GM21390 (cell line): ENCODE measurements at regions not wholly inside any gene's neighbourhood (a gene's known extent, or its start where the extent isn't known, plus 50 kb on each side); places are given as distances from the start of the nearest gene placed in this dataset.

Experiments used
- ATAC-seq: cut with Tn5 transposase; IDR thresholded peaks from one replicate; pipeline ENCODE4 v1.9.1; 2021; ENCODE audit not compliant: unreplicated experiment

DNA sequence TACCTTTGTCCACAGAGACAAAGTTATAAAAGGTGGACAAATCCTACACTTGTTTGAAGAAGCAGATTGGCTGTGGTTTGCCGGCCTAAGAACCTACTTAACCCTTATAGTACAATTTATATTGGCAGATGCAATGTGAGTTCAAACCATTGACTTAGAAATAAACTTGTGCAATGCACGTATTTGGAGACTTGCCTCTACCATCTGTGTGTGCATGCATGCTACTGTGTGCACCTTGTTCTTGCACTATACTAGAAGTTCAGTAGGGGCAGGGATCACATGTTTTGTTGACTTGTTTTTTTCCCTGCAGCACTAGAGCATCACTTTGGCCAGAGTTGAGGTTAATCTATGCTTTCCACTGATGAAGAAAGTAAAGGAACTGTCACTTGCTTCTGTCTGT lies 163.1 kb upstream of the SERP2 start:
- ATAC-seq: no peak

DNA sequence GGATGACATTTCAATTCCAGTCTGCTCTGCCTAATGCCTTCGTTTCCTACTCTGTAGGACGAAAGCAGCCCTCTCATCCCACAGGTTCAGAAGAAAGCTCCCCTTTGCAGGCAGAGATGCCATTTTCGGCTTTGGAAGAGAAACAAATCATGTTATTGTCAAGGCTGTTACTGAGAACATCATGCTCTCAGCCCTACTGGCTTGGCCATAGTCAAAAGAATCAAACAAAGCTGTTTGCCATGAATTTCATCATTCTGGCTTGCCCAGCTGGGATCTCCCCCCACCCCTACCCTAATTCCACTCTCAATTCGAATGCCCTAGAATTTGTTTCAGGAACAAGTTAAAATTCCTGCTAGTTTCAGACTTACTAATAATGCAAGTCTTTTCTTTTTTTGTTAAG lies 162.3 kb upstream of the SERP2 start:
- no peak for ATAC-seq

DNA sequence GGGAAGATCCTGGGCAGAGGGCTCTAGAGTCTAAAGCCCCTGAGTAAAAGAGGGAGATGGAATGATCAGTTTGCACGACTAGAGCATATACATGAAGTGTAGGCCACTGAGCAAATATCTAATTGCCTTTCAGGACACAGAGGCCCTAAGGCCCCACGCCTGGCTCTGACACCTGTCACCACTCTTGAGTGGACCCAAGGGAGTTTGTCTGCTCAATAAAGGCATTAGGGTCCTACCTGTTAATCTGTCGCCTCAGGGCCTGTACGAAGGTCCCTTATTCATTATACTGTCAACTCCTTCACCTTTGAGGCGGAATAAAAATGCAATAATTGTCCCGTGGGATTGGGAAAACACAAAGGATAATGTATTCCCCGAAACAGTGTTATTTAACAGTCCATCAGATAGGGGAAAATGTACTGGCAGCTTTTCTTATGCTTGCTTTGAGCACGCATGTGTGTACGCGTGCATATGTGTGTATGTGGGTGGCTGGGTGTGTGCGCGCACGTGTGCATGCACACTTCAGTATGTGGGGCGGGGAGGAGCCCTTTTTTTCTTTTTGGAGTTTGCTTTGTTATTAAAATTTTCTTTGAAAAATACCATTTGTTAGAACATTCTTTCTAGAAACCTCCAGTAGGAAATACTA lies 161.8 kb upstream of the SERP2 start:
- no peak for ATAC-seq

DNA sequence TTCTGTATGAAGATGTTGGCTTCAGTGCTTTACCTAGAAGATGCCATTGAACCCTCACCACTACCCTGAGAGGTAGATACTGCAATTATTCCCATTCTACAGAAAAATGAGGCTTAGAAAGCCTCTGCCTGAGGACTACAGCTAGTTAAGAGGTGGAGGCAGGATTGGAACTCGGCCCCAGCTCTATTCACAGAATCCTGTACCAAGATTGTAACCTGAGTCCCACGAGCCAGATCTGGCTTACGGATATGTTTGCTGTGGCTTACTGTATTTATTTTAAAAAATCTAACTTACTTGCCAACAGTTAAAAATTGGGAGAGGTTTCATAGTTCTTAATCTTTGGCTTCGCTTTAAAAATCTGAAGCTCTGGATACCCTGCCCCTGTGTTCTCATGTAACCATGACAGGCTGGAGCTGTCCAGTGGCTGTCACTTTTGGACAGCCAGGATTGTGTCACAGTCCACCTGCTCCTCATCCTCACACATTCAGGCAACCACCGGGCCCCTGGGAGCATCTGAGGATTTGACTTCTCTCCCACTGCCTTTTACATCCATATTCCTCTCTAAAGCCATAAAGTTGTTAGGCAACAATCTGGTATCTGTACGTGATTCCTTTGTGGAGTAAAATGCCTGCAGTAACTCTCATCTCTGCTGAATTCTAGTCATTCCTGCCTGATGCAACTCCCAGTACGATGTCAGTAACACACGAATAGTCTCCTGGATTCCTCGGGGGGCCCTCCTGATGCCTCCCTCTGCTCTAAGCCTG lies 160.8 kb upstream of the SERP2 start:
- ATAC-seq: no peak

DNA sequence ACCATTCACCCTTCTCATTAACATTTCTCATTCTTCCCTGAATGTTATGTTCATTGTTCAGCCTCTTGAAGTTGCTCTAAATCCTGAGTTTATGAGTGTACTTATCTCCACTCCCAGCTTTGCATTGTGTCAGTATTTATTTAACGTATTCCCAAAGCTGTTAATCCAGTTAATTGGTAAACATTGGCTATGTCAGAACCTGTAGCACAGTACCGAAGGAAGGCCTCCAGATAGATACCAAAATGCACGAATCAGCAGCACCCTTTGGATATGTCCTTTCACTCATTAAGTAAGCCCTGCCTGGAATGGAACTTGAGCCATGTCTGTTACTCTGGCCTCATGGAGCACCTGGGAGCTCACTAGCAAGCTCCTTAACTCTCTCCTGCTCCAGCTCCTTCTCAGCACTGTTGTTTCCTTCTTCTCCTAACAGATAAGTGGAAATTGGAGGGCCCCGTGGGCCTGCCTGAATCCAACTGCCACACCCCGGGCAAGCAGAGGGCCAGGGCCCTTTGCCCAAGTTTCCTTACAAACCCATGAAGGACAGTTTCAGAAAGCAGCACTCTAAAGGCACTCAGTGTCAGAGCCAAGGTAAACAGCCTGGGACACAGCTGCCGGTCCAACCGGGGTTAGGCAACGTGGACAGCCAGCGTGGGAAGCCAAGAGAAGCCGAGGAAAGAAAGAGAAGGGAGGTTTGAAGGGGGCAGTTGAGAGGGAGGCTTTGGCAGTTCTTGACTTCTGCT lies 155.0 kb upstream of the SERP2 start:
- ATAC-seq: no peak

DNA sequence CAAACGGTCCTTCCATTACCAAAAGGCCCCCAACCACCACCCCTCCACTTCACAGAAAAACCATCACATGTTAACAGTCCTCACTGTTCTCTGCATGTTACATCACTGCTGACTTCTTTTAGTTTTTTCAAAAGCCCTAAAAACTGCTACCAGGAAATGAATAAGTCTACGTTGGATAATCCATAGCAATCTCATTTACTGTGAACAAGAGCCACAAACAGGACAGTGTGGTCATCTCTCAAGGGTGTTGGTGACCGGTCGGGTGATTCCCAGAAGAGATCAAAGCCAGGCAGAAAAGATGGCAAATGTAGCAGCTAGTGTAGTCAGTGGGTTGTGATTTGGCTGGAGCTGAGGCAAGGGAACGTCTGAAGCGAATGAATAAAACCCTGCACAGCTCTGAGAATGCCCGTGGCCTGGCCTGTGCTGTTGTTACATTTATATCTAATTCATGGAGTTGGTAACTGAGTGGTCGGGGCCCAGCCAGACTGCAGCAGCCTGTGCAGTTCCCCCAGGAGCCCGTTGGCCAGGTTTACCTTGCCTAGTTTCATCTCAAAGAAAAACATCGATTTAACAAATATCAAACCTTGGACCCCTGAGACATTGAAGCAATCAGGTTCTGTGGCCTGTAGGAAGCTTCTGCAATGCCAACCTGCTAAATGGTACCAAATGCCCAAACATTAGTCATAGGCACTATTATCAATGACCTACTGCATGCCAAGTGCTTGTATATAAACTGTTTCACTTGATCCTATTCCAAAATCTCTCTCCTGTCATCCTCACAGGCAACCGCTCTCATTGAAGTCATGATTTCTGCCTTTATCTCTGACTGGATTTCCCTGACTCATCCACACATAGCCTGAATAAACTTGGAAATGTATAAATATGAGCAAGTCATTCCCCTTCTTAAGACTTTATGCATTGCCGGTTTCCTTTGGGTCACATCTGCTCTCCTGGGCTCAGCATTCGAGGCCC lies 153.8 kb upstream of the SERP2 start:
- no peak for ATAC-seq

DNA sequence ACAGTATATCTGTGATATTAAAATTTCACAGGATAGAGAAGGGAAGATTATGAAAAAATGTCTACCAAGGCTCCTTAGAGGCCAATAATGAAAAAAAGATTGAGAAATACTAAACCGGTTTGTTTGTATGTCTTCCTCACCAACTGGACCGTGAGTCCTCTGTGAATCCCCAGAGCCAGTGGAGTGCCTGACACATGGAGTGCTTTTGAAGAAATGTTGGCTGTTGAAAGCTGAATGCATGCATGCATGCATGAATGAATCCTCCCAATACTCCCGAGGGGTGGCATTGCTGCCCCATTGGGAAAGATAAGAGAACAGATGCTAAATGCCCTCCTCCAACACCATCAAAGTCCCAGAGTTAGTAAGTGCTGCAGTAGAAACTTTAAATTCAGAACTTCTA lies 152.7 kb upstream of the SERP2 start:
- ATAC-seq: no peak

DNA sequence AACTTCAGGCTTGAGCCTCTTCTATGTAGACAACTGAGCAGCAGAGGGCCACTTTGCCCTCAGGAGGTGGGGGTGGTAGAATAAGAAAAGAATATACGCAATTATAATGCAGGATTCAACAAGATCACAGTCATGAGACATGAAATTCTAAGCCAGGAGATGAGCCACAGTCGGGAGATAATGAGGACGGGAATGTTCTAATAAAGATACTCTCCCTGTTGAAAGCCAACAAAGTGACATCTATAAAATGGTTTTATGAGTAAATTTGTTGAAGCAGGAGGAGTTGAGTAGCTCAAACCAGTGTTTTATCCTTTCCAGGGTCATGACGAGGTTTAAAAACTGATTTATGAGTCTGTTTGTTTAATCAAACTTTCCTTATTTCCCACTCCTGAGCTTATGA lies 152.0 kb upstream of the SERP2 start:
- ATAC-seq: no peak

DNA sequence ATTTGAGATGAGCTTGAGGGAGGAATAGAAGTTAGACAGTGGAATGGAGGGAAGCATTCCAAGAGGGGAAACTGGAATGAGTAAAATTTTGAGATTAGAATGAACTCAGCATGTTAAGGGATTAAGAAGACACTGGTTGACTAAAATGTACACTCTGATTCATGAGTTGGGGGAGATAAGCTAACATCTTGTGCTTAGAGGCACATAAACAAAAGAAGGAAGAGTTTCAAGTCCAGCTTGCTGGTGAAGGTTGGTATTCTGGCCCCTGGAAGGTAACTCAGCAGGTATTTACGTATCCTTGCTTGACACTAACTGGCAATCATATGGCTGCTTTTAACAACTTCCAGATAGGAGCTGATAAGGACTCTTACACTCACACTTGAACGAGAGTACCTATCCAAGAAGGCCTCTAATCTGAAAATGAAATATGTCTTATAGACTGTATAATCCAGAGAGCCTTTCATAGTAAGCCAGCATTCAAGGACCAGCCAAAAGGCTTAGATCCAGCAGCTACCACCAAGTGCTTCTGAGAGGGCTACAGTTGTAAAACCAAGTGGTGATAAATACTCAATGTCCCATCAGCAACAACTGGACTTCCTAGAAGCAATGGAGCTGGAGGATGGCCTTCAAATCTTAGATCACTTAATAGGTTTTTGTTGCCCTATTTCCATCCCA lies 149.7 kb upstream of the SERP2 start:
- ATAC-seq: no peak

DNA sequence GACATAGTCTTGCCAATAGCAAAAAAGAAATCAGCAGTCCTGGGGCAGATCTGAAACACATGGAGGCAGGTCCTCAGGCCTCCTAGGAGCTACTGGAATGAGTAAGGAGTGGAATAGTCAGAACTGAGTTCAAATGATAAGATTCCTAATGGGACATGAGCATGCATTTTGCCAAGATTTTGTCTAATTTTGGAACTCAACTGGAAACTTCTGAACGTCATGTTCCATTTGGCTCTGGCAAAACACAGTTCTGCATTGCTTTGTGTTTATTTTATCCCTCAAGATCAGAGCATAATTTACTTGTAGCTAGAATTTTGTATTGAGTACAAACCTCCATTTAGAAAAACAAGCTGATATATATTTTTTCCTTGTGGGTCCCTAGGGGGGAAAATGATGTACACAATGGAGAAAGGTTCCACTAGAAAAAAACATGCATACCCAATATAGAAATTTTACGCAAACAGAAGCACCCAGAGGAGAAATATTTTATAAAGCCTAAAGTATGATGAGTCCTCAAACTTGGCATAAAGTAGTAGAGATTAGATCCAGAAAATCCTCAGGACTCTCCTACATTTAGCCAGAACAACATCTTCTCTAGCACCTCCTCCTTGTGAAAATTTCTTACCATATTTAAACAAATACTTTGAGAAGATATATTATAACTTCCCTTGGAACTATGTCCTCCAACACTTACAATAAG lies 149.0 kb upstream of the SERP2 start:
- ATAC-seq: no peak

DNA sequence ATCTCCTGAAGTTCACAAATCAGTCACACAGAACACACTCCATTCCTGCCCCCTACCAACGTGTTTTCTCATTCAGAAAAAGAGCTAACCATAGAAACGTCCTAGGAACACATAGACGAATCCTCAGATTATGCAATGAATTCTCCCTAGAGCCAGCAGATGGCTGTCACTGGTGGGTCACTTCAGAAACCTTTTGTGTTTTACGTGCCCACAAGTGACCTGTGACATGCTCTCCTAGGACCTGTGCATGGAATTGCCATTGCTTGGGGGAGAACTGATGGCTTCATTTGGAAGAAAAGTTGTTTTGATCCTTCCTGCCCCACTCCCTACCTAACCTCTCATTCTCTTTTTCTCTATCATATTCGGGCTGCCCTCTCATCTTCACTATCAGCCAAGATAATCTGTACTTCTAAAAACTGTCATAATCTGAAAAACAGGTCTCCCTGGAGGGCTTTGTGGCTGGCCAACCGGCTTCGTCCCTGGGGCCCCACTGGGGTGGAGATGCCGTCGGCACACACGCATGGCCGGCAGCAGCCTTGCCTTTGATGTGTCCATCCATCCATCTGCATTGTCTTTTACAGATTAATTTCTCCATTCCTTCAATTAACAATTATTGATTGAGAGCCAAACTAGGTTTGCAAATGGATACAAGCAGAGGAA lies 144.1 kb upstream of the SERP2 start:
- ATAC-seq: no peak

DNA sequence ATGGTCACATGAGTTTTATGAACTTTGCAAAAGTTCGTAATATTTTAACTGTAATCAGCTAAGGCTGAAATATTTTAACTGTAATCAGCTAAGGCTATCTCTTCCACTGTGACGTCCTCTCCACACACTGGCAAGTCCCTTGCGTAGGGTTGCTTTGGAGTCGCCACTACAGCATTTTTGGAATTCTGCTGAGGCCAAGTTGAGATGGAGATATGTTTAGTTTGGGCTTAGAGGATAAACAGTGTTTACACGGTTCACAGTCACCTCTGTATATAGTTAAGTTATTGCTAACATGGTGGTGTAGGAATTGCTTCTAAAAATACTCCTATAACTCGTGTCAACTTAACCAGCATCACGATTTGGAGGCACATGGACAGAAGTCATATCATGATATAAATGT lies 143.6 kb upstream of the SERP2 start:
- no peak for ATAC-seq

DNA sequence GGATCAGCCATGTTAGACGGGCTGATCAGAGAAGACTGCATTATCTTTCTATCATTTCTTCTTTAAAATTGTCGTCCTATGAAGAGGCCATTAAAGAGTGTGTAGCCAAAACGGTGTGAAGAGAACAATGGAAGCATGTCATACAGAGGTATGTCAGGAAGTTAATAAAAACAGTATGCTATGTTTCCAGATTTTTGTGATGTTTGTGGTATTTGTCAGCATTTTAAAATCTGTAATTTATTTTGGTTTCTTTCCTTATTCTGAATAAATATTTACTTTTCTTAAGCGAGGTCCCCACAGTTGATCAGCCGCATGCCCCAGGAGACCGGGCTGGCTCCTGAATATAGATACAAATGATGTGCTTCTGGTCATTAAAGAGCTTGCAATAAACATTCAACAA lies 142.9 kb upstream of the SERP2 start:
- ATAC-seq: no peak

DNA sequence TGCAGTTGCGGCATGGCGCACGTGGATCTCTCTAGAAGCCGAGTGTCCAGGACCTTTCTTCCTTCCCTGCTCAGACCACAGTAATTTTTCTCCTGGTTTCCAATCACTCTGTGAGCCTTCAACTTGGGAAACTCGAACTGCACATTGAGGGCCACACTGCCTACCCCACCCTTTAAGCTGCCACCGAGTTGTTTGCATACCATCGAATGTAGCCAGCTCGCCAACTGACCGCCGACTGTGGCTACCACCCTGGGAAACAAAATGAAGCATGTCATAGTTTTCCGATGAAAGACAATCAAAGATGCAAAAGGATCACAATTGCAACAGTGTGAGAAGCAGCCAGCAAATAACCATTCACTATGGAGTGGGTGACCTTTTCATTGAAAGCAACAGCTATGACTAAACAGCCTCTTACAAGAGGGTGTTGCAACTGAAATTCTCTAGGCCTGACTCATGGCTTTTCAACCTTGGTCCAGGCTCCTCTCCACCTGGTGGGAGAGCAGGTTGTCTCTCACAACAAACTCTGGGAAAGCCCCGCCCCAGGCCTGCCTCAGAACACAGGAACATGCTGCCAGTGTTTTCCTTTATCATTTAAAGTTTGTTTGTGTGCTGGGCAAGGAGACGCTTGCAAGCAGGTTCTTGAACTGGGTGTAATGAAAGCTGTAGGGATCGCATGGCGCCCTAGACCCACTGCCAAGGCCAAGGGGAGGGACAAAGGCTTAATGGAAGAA lies 141.7 kb upstream of the SERP2 start:
- ATAC-seq: no peak

DNA sequence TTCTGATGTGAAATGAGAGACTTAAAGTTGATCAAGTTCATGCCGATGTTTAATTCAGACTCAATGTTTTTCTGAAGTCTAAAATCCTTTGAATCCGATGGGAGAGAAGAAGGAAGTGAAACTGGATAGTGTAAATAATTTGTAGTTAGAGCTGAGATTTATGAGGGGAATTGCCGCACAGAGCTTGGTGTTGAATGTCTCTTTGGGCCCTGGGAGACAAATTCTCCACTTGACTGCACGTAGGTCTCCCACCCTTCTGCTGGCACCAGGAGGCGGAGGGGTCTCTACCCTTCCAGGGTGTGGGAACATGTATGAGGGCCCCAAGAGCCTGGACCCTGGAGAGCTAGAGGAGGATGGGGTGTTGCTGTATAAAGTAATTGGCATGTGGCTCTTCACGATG lies 140.8 kb upstream of the SERP2 start:
- no peak for ATAC-seq

DNA sequence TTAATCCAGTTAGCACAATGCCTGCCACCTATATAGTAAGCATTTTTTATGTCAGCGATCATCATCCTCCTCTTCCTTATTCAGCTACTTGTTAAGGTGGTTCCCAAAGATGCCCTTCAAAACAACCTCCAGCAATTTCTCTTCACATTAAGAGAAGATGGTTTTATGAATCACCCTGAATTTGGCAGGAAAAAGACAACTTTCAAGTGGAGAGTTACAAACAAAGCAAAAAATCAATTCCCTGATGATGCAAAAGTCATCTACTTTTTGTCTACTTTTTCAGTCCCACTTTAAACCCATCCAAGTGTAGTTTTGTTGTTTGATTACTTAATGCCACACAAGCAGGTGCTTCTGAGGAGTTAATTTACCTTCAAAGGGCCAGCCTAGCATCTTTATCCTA lies 139.1 kb upstream of the SERP2 start:
- no peak for ATAC-seq

DNA sequence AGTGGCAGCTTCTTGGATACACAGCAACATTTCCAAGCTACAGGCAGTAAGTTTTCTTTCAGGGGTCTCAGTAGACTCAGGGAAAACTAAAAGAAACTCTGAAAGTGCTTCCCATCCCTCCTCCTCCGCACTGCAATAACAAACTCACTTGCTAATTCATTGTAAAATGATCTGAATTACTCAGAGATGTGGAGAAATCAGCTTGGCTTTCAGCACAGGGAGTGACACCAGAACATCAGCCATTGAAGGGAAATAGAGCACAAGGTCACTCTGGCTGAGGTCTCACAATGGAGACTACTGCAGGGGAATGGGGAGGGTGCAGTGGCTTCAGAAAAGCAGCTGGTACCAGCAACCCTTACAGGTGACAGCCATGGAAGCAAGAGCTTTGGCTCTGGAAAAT lies 137.3 kb upstream of the SERP2 start:
- ATAC-seq: no peak

DNA sequence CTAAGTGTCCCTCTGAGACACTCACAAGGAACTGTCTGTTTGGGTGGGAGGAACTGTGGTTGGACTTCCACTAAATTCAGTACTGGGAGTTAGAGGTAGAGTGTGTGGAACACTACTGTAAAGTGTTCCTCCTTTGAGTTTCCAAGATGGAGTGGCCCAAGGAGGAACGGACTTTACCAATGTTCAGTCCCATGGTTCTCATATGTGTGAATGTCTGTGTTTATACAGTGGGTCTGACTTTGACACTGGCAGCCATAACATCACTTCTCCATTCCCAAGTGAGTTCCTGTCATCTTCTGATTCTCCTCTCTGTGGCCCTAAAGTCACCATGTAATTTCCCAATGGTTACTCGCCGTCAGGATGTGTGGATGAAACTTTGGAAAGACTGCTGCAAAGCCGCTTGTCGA lies 136.8 kb upstream of the SERP2 start:
- ATAC-seq: no peak

DNA sequence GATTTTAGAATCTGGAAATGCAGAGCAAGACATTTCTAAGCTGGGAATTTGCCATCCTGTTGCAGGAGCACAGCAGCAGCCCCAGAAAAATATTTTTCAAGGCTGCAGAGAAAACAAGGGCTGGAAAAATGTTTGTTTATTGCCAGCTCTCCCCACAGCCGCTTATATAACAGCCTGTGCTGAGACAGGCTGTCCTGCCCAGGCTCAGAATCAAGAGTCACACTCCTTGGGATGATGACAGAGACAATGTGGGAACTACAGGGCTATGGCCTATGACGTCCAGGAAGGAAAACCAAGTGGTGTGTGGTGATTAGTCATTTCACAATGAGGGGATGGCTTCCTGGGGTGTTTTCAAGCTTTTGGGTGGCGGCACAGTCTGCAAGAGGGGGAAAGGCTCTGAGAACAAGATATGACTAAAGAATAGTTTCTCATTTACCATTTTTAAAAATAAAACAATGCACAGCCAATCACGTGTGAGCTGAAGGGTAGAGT lies 136.3 kb upstream of the SERP2 start:
- ATAC-seq: peak; percentile 80
